Left lung (tissue), 4 donors: ENCODE measurements at regions not wholly inside any gene's neighbourhood (a gene's known extent, or its start where the extent isn't known, plus 50 kb on each side); places are given as distances from the start of the nearest gene placed in this dataset.

ENCODE experiments used
- ATAC-seq: fragments of 200-7000 bp; cut with Tn5 transposase; one replicate; pipeline ENCODE4 v1.9.1; 2020; ENCODE audit warnings: moderate library complexity
- DNase-seq, 4 donors: peaks; one replicate each; pipeline ENCODE4 v3.0.0-alpha.2; 2013 to 2020
- H3K27ac ChIP-seq, 2 donors: fragments of 200-600 bp; sonication (generic) in 1 of 2; one replicate each; pipeline versions ENCODE4 v1.5.0 to v1.8.0; 2020 to 2021
- H3K27me3 ChIP-seq, 2 donors: fragments of 200-600 bp; sonication (generic) in 1 of 2; one replicate each; pipeline versions ENCODE4 v1.5.0 to v1.8.0; 2020 to 2021
- H3K36me3 ChIP-seq, 2 donors: fragments of 200-600 bp; sonication (generic) in 1 of 2; one replicate each; pipeline versions ENCODE4 v1.5.0 to v1.8.0; 2020 to 2021
- H3K4me1 ChIP-seq, 2 donors: fragments of 200-600 bp; one replicate each; pipeline ENCODE4 v1.8.0; 2021
- H3K4me3 ChIP-seq, 2 donors: fragments of 200-600 bp; sonication (generic) in 1 of 2; one replicate each; pipeline versions ENCODE4 v1.5.0 to v1.8.0; 2020 to 2021; ENCODE audit warnings: mild to moderate bottlenecking in 1 of 2
- H3K9me3 ChIP-seq, 2 donors: fragments of 200-600 bp; sonication (generic) in 1 of 2; one replicate each; pipeline versions ENCODE4 v1.5.0 to v1.8.0; 2020 to 2021
- intact Hi-C, 2 donors: fragments of 100-400 bp; cut with DNase I; formaldehyde crosslinking; loops; one replicate each; pipeline versions ENCODE4 v1.11.2 to v1.14.2; 2022
- TF ChIP-seq, protein P1 (sequence below), 2 donors: fragments of 200-600 bp; sonication (generic) in 1 of 2; IDR thresholded peaks; one replicate each; pipeline versions ENCODE4 v1.5.0 to v1.8.0; 2021; ENCODE audit warnings: antibody characterized with exemption in 2 of 2
- donor health status: DM: no; HTN: yes; CAD: no.
- donor health status: DM: no; HTN: no; CAD: no.

DNA sequence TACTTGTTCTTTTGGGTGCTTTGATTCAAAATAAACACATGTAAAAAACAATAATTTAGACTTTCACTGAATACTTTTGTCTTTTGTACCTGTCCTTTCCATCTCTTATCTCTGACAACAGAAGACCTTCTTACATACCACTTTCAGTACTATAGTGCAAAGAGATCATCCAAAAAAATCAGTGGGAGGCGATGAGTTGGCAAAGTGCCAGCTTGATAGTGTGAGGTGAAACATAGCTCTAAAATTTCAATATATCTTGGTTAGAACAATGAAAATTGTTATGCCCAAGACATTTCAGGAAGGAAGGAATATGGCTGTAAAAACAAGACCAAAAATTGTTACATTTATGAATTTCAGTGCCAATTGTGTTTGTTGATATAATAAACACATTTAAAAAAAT is 390.2 kb upstream of the COBL start:
- no peaks in the 10 kb centered on the region for H3K4me1 ChIP-seq
- H3K4me3 ChIP-seq, result no peak overlapping the region
- H3K9me3 ChIP-seq, result peaks cover 0 to 15% of the 10 kb centered on the region in 2 donors
- H3K27ac ChIP-seq, result no peak overlapping the region
- intact Hi-C loops, result no loop called here
- ATAC-seq (no peak), DNase-seq (no peak)
- H3K36me3 ChIP-seq, result no peaks in the 10 kb centered on the region
- TF ChIP-seq, protein P1, sequence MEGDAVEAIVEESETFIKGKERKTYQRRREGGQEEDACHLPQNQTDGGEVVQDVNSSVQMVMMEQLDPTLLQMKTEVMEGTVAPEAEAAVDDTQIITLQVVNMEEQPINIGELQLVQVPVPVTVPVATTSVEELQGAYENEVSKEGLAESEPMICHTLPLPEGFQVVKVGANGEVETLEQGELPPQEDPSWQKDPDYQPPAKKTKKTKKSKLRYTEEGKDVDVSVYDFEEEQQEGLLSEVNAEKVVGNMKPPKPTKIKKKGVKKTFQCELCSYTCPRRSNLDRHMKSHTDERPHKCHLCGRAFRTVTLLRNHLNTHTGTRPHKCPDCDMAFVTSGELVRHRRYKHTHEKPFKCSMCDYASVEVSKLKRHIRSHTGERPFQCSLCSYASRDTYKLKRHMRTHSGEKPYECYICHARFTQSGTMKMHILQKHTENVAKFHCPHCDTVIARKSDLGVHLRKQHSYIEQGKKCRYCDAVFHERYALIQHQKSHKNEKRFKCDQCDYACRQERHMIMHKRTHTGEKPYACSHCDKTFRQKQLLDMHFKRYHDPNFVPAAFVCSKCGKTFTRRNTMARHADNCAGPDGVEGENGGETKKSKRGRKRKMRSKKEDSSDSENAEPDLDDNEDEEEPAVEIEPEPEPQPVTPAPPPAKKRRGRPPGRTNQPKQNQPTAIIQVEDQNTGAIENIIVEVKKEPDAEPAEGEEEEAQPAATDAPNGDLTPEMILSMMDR (IDR thresholded peaks at IDR 0.05), result no peak
- no peaks in the 10 kb centered on the region for H3K27me3 ChIP-seq

DNA sequence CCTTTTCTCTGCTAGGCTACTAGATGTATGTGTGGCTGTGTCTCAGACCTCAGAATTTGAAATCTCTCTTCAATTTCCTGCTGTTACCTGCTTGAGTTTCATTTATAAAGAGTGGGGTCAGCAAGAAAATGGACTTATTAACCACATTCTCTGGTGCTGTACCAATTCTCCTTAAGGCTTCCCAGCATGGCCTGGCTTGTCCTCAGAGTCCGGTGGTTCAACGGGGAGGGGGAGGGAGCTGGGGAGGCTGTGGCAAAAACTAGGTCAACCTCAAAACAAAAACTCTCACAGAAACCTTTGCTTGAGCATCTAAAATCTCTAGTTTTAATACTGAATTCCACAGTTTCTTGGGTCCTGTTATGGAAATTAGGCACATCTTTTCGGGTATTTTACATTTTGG is 389.1 kb upstream of the COBL start:
- Histone ChIP-seq H3K27ac (no peak overlapping the region), H3K27me3 (no peaks in the 10 kb centered on the region), H3K36me3 (no peaks in the 10 kb centered on the region), H3K4me3 (no peak overlapping the region), H3K9me3 (peaks cover 0 to 23% of the 10 kb centered on the region in 2 donors), H3K4me1 (no peaks in the 10 kb centered on the region)
- no peak for ATAC-seq
- TF ChIP-seq, protein P1 (IDR thresholded peaks at IDR 0.05), result no peak
- intact Hi-C loops, result no loop called here
- no peak for DNase-seq

DNA sequence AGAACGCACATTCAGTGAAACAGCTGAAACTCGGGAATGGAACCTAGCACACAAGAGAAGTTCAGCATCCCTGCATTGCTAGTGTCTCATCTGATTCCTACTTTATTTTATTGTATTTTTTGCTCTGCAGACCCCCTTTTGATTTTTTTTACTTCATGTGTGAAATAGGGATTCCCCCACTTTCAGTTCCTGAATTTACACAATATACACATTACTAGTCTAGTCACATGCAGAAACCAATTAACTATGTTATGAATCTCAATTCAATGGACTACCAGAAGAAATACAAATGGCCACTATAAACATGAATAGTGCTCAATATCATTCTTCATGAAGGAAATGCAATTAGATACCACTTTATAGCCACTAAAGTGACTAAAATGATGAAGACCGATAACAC is 386.1 kb upstream of the COBL start:
- Histone ChIP-seq H3K9me3 (peaks cover 0 to 25% of the 10 kb centered on the region in 2 donors), H3K4me3 (no peak overlapping the region), H3K27ac (no peak overlapping the region), H3K4me1 (no peaks in the 10 kb centered on the region), H3K27me3 (no peaks in the 10 kb centered on the region), H3K36me3 (no peaks in the 10 kb centered on the region)
- no peak for DNase-seq
- TF ChIP-seq, protein P1 (IDR thresholded peaks at IDR 0.05), result no peak
- intact Hi-C loops, result no loop called here
- ATAC-seq, result no peak

DNA sequence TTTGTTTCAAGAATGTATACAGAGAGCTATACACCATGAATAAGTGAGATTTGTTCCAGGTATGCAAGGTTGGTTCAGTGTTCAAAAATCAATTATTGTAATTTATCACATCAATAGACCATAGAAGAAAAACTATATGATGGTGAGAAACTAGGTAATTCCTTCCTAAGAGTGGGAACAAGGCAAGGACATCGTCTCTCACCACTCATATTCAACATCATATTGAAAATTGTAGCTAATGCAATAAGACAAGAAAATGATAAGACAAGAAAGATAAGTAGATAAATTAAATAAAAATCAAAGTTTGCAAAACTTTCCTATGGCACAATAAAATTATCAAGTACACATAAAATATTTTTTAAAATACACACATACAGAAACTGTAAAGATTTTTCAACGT is 385.3 kb upstream of the COBL start:
- H3K4me1 ChIP-seq, result no peaks in the 10 kb centered on the region
- peaks cover 0 to 25% of the 10 kb centered on the region in 2 donors for H3K9me3 ChIP-seq
- no peak overlapping the region for H3K27ac ChIP-seq
- no peak overlapping the region for H3K4me3 ChIP-seq
- TF ChIP-seq, protein P1 (IDR thresholded peaks at IDR 0.05), result no peak
- intact Hi-C loops, result no loop called here
- no peaks in the 10 kb centered on the region for H3K27me3 ChIP-seq
- ATAC-seq, result no peak
- DNase-seq, result no peak
- H3K36me3 ChIP-seq, result no peaks in the 10 kb centered on the region

DNA sequence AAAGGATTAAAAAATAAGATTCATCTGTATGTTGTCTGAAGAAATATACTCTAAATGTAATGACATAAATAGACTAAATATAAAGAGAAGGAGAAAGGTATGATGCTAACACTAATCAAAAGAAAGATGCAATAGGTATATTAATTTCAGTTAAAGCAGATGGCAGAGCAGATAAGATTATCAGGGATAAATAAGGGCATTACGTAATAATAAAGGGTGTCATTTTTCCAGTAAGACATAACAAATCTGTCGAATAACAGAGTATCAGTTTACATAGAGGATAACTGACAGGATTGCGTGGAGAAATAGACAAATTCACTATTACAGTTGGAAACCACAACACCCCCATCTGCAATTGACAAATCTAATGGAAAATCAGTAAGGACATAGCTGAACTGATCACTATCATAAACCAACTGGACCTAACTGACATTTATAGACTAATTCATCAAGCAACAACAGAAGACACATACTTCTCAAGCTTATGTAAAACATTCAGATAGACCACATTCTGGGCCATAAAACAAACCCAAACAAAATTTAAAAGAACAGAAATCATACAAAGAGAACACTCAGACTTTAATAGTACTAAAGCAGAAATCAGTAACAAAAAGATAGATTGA is 384.1 kb upstream of the COBL start:
- no peak overlapping the region for H3K27ac ChIP-seq
- TF ChIP-seq, protein P1 (IDR thresholded peaks at IDR 0.05), result no peak
- H3K9me3 ChIP-seq, result peaks cover 0 to 25% of the 10 kb centered on the region in 2 donors
- no peaks in the 10 kb centered on the region for H3K27me3 ChIP-seq
- H3K4me1 ChIP-seq, result no peaks in the 10 kb centered on the region
- H3K4me3 ChIP-seq, result no peak overlapping the region
- H3K36me3 ChIP-seq, result no peaks in the 10 kb centered on the region
- intact Hi-C loops, result no loop called here
- ATAC-seq (no peak), DNase-seq (no peak)
